ENCODE measurements at regions not wholly inside any gene's neighbourhood (a gene's known extent, or its start where the extent isn't known, plus 50 kb on each side); places are given as distances from the start of the nearest gene placed in this dataset.

DNA sequence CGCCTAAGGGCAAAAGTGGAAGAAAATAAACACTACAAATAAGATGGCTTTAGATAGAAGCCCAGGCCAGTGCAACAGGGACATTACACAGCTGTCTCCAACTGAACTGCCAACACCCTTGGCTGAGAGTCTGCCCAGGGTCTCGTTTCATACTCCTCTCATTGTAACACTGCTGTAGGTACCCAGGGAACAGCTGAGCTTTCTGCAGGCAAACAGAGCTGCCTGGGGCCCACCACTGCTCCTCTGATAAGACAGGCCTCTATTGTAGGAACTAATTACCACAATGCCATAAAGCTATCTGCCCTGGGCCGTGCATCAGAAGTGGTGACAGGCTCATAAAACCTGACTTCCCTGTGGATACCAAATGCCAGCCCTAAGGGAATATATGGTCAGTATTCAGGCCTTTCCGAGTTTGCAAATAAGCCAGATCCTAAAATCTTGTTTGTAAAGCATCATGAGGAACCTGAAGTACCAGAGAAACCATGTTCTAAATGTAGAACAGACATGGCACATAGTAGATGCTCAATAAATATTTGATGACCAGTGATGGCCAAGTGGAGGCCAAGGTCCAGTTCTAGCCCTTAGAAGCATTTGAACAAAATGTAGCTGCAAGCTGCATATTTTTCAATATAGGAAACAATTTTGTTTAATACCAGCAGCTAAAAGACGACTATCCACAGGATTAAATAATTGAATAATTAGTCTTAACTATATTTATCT is 84.3 kb upstream of the NEO1 start:
- DNase-seq: no peak
- no peaks in the 10 kb centered on the region for H3K4me1 ChIP-seq (ENCODE audit: insufficient read depth, low read length)
- peaks cover 10% of the 10 kb centered on the region for H3K27me3 ChIP-seq (ENCODE audit: insufficient read depth, low read length, poor library complexity)
- H3K79me2 ChIP-seq (ENCODE audit: insufficient read depth, low read length): no peaks in the 10 kb centered on the region
- no peaks in the 10 kb centered on the region for H3K36me3 ChIP-seq (ENCODE audit: insufficient read depth, low read length)
- H3K4me3 ChIP-seq (ENCODE audit: low read depth in 1 of 2, low read length in 2 of 2): no peak overlapping the region
- ATAC-seq (ENCODE audit: insufficient read depth, low read depth): no peak
- no peak overlapping the region for H2AFZ ChIP-seq (ENCODE audit: low read depth, low read length)
- H3K9ac ChIP-seq (ENCODE audit: low read depth, low read length): no peak overlapping the region
- H4K20me1 ChIP-seq (ENCODE audit: insufficient read depth, low read length): no peaks in the 10 kb centered on the region
- H3K4me2 ChIP-seq (ENCODE audit: insufficient read depth, low read length): no peak overlapping the region
- TF ChIP-seq EZH2 (IDR thresholded peaks at IDR 0.05; ENCODE audit: borderline replicate concordance, low read depth, low read length, severe bottlenecking) (no peak), CTCF (IDR thresholded peaks at IDR 0.05; ENCODE audit: borderline replicate concordance, extremely low read depth, low read length, poor library complexity, severe bottlenecking) (no peak)
- H3K9me3 ChIP-seq (ENCODE audit: insufficient read depth, low read length, severe bottlenecking): no peaks in the 10 kb centered on the region
- no peak overlapping the region for H3K27ac ChIP-seq (ENCODE audit: low read length)

DNA sequence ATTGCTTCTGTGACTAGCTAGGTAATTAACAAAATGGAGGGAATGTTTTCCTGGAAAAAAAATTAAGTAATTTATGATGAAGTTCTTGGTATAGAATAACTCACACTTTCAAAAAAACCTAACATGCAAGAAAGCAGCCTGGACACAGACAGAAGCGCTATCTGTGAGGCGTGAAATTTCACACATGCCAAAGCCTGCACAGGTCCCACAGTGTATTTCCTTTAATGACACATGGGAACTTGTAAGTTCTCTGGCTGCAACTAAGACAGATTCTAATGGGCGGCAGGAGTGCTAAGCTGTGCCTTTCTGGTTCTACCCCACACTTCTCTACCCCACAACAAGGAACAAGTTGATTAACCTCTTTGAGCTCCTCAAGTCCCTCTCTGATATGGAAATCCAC is 84.9 kb upstream of the NEO1 start:
- no peak for DNase-seq
- H3K9ac ChIP-seq (ENCODE audit: low read depth, low read length): no peak overlapping the region
- no peak overlapping the region for H3K27ac ChIP-seq (ENCODE audit: low read length)
- H3K4me3 ChIP-seq (ENCODE audit: low read depth in 1 of 2, low read length in 2 of 2): no peak overlapping the region
- TF ChIP-seq EZH2 (IDR thresholded peaks at IDR 0.05; ENCODE audit: borderline replicate concordance, low read depth, low read length, severe bottlenecking) (no peak), CTCF (IDR thresholded peaks at IDR 0.05; ENCODE audit: borderline replicate concordance, extremely low read depth, low read length, poor library complexity, severe bottlenecking) (no peak)
- H3K4me1 ChIP-seq (ENCODE audit: insufficient read depth, low read length): no peaks in the 10 kb centered on the region
- ATAC-seq (ENCODE audit: insufficient read depth, low read depth): no peak
- H3K79me2 ChIP-seq (ENCODE audit: insufficient read depth, low read length): no peaks in the 10 kb centered on the region
- no peaks in the 10 kb centered on the region for H4K20me1 ChIP-seq (ENCODE audit: insufficient read depth, low read length)
- H3K4me2 ChIP-seq (ENCODE audit: insufficient read depth, low read length): no peak overlapping the region
- no peak overlapping the region for H2AFZ ChIP-seq (ENCODE audit: low read depth, low read length)
- peaks cover 3% of the 10 kb centered on the region for H3K9me3 ChIP-seq (ENCODE audit: insufficient read depth, low read length, severe bottlenecking)
- no peaks in the 10 kb centered on the region for H3K36me3 ChIP-seq (ENCODE audit: insufficient read depth, low read length)
- peaks cover 10% of the 10 kb centered on the region for H3K27me3 ChIP-seq (ENCODE audit: insufficient read depth, low read length, poor library complexity)

- Histone ChIP-seq H3K4me2 (ENCODE audit: insufficient read depth, low read length) (no peak overlapping the region), H4K20me1 (ENCODE audit: insufficient read depth, low read length) (no peaks in the 10 kb centered on the region), H3K27ac (ENCODE audit: low read length) (no peak overlapping the region), H2AFZ (ENCODE audit: low read depth, low read length) (no peak overlapping the region), H3K4me3 (ENCODE audit: low read depth in 1 of 2, low read length in 2 of 2) (no peak overlapping the region), H3K4me1 (ENCODE audit: insufficient read depth, low read length) (no peaks in the 10 kb centered on the region), H3K9ac (ENCODE audit: low read depth, low read length) (no peak overlapping the region), H3K9me3 (ENCODE audit: insufficient read depth, low read length, severe bottlenecking) (peaks cover 3% of the 10 kb centered on the region), H3K36me3 (ENCODE audit: insufficient read depth, low read length) (no peaks in the 10 kb centered on the region), H3K79me2 (ENCODE audit: insufficient read depth, low read length) (no peaks in the 10 kb centered on the region), H3K27me3 (ENCODE audit: insufficient read depth, low read length, poor library complexity) (peaks cover 10% of the 10 kb centered on the region)
- TF ChIP-seq EZH2 (IDR thresholded peaks at IDR 0.05; ENCODE audit: borderline replicate concordance, low read depth, low read length, severe bottlenecking) (no peak), CTCF (IDR thresholded peaks at IDR 0.05; ENCODE audit: borderline replicate concordance, extremely low read depth, low read length, poor library complexity, severe bottlenecking) (no peak)
- ATAC-seq (ENCODE audit: insufficient read depth, low read depth) (no peak), DNase-seq (no peak)
Observed at GRCh38 chr15:72966641-72967040, 85.6 kb upstream of the NEO1 start.
